ENCODE measurements at regions not wholly inside any gene's neighbourhood (a gene's known extent, or its start where the extent isn't known, plus 50 kb on each side); places are given as distances from the start of the nearest gene placed in this dataset.

GRCh38 chr5:30103052-30103451, 1090.4 kb upstream of the CDH6 start:
- H3T11ph ChIP-seq (ENCODE audit: low read length), result no peak overlapping the region
- H3K9me3 ChIP-seq (ENCODE audit: control insufficient read depth, low read depth, low read length), result no peaks in the 10 kb centered on the region
- no peak overlapping the region for H3K27ac Mint-ChIP-seq
- no peaks in the 10 kb centered on the region for H3K23me2 ChIP-seq (ENCODE audit: insufficient read length, low read depth, low read length, poor library complexity, severe bottlenecking)
- no peak overlapping the region for H3K4ac ChIP-seq (ENCODE audit: low read depth, low read length)
- H4K8ac ChIP-seq (replicated peaks; ENCODE audit: insufficient read length, low read depth, low read length), result no peak overlapping the region
- H3K27ac ChIP-seq (ENCODE audit: insufficient read length, low read depth, low read length), result no peak overlapping the region
- no peaks in the 10 kb centered on the region for H3K36me3 Mint-ChIP-seq (ENCODE audit: insufficient read depth in 1 of 3, low read depth in 3 of 3)
- no peaks in the 10 kb centered on the region; the same call in 1 of the 2 replicates for H3K27me3 ChIP-seq (ENCODE audit: insufficient read depth, low read length)
- no peaks in the 10 kb centered on the region for H4K20me1 ChIP-seq (ENCODE audit: control insufficient read depth, insufficient read depth, insufficient read length)
- H4K5ac ChIP-seq (ENCODE audit: insufficient read length, low read depth, low read length), result no peak overlapping the region
- H3K9me3 Mint-ChIP-seq, result no peaks in the 10 kb centered on the region; a peak in 1 of 5 replicates
- H3K79me2 ChIP-seq (ENCODE audit: insufficient read depth, low read length), result no peaks in the 10 kb centered on the region
- WGBS (ENCODE audit: extremely low coverage, insufficient read length, low lambda C conversion rate), result no CpG with 5 or more reads among the region's 1 CpG
- no peak overlapping the region for H3K18ac ChIP-seq (ENCODE audit: insufficient read length, low read depth, low read length)
- no peak overlapping the region for H3K4me3 Mint-ChIP-seq
- H2BK5ac ChIP-seq (ENCODE audit: insufficient read length, low read length), result no peak overlapping the region
- no peak for DNase-seq
- no peak overlapping the region for H3K23ac ChIP-seq (ENCODE audit: insufficient read length, low read depth, low read length)
- peaks cover 21 to 23% of the 10 kb centered on the region in 2 experiments for H3K4me1 Mint-ChIP-seq
- H3K9ac ChIP-seq (ENCODE audit: extremely low read depth, insufficient read length, low read length), result no peak overlapping the region
- no peak overlapping the region for H2BK12ac ChIP-seq (ENCODE audit: insufficient read length, low read depth, low read length)
- H2BK15ac ChIP-seq (ENCODE audit: low read depth, low read length), result no peak overlapping the region
- H3K14ac ChIP-seq (ENCODE audit: insufficient read depth, low read length), result no peak overlapping the region
- H2BK120ac ChIP-seq (ENCODE audit: low read depth, low read length, poor library complexity, severe bottlenecking), result no peak overlapping the region
- H3K4me1 ChIP-seq (ENCODE audit: insufficient read depth, low read length), result peaks cover 2% of the 10 kb centered on the region; the same call in 1 of the 2 replicates
- no peak overlapping the region for H3K56ac ChIP-seq (ENCODE audit: insufficient read length, low read depth, low read length)
- no peak overlapping the region for H2BK20ac ChIP-seq (ENCODE audit: low read depth, low read length, poor library complexity, severe bottlenecking)
- H4K91ac ChIP-seq (ENCODE audit: insufficient read length, low read depth, low read length), result no peak overlapping the region
- no peaks in the 10 kb centered on the region for H3K79me1 ChIP-seq (ENCODE audit: insufficient read depth, low read depth, low read length, poor library complexity, severe bottlenecking)
- TF ChIP-seq CTCF (conservative IDR thresholded peaks at IDR 0.05), result no peak
- H2AK5ac ChIP-seq (ENCODE audit: insufficient read length, low read length), result no peak overlapping the region
- H3K27me3 Mint-ChIP-seq (ENCODE audit: low read depth), result no peaks in the 10 kb centered on the region
- no peak overlapping the region for H3K4me2 ChIP-seq (ENCODE audit: insufficient read depth, insufficient read length, low read length)
- no peak overlapping the region for H2AFZ ChIP-seq (ENCODE audit: low read length)

All from H9 (cell line).